ENCODE measurements at regions not wholly inside any gene's neighbourhood (a gene's known extent, or its start where the extent isn't known, plus 50 kb on each side); places are given as distances from the start of the nearest gene placed in this dataset.

DNA sequence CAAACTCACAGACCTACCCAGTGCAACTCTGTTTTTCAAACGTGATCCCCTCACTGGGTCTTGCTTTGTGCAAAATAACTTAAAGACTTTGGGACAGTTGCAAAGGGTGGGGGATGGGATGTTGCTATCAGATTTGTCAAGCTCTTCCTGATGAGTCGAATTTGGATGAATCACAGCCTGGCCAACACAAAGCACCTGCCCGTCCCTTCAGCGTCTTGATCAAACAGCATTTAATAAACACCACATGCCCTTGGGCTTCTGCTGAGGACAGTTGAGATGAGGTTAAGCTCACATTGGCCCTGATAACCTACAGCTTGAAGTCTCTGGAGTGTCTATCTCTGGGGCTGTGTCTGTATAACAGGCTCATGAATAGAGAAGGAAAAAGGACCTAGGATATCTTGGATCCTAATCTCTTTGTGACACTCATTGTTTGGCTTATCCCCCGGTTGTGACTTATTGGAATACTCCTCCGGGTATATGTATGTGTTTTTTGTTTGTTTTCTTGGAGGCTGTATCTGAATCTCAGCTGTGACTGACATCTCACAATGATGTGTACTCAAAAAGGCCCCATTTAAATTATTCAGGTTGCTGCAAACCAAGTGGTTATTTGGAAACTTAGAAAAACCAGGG, 132.6 kb upstream of the NAMPT start:
- DNase-seq = no peak

DNA sequence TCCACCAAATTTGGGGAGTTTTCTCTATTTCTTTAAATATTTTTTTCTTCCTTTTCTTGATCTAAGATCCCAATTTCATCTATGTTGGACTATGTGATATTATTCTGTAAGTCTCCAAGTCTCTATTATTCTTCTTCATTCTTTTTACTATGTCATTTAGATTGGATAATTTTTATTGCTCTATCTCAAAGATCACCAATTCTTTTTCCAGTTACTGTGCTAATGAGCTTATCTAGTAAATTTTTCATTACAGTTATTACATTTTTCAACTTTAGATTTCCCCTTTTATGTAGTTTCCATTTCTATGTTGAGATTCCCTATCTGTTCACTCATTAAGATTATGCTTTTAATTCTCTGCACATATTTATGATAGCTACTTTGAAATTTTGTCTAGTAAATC, 131.6 kb upstream of the NAMPT start:
- no peak for DNase-seq

DNA sequence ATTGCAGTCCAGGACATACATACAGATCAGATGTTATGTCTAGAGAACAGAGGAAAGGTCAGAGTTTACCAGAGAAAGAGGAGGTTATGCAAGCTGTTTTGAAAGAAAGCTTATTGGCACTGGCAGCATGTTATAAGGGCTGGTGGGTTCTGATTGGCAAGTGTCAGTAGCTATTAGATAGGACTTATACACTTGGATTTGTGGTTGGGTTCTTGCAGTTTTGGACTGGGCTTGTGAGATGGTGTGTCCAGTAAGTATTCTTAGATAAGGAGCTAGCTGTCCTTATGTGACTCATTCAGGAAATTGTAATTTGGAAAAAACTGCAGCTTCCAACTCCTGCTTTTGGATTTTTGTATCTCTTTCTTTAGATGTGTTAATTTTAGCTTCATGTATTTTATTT, 130.7 kb upstream of the NAMPT start:
- DNase-seq = no peak

DNA sequence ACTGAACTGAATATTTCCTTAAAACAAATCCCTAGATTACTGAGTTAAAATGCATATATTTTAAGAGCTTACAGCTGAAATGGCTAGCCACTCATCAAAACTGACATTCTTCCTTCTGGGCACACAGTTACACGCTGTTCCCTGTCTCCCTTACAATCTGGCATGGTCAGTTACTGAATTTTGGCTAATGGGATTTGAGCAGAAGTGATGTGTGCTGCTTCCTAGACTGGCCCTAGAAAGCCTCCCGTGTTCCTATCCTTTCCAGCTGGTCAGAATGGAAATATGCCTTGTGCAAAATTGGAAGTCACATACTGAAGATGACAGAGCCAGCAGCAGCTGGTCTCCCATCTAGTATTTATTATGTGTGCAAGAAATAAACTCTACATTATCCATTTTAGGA, 128.7 kb upstream of the NAMPT start:
- DNase-seq = no peak

DNA sequence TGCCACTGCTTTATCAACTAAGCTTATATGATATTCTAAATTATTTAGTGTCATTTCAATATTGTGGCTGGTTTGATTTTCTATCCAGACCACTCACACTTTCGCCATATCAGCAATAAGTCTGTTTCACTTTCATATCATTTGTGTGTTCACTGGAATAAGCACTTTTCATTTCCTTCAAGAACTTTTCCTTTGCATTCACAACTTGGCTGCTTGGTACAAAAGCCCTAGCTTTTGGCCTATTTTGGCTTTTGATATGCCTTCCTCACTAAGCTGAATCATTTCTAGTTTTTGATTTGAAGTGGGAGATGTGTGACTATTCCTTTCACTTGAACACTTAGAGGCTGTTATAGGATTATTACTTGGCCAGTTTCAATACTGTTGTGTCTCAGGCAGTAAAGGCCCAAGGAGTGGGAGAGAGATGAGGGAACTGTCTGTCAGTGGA, 120.9 kb upstream of the NAMPT start:
- DNase-seq = no peak

DNA sequence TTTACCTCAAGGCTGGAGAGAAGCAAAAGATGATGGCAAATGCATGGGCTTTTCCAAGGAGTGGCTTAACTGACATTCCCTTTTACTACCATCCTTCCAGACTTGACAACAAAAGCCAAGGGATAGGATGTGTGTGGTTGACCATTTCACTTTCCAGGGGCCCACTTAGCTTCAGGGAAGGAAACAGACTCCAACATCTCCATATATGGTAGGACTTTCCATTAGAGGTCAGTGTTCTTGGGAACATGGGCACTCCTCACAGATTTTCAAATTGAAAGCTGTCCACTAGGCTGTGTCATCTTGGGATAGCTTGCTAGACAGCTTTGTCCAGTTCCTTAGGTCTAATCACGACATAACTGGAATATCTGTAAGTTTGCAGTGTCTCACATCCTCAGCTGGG, 118.1 kb upstream of the NAMPT start:
- no peak for DNase-seq

DNA sequence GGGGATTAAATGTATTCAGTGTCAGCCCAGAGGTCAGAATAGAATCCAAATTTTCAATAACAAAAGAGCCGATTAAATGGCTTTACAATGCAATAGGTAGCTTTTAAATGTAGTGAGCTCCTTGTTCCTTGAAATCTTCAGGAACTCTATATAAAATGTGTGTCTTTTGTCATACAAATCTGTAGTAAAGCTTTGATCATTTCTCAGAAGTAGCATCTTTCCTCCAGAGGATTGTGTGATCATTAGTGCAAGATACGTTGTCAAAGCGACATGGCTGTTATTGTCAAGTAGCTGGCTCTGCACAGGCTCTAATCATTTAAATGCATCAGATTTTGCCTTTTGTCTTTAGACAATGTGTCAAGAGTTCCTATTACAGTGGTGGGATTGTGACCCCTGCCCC, 116.1 kb upstream of the NAMPT start:
- DNase-seq = no peak

DNA sequence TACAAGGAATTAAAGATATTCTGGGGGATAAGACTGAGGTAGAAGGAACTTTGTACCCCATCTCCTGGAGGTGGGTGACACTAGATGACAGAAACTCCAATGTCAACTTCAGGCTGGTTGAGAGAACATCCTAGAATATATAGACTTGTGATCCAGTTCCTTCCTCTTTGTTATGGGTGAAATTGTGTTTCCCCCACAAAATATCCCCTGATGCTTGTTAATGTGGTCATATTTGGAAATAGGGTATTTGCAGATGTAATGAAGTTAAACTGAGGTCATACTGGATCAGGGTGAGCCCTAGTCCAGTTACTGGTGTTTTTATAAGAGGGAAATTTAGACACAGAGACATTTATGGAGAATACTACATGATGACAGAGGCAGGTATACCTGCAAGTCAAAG, 114.0 kb upstream of the NAMPT start:
- no peak for DNase-seq

DNA sequence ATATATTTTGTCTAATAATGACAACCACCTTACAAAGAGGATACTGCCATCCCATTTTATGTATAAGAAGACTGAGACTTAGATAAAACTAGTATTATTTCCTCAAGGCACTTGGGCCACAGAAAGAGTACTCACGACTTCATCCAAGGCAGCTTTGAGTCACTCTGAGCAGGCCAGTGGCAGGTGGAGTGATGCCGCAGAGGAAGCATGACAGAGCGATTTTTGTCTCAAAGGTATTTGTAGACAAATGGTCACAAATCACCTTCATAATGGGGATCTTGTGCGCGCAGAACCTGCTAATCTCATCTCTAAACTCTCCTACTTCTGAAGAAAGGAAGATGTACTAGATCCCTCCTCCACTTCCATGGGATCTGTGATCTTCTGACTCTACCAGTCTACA, 113.2 kb upstream of the NAMPT start:
- no peak for DNase-seq

DNA sequence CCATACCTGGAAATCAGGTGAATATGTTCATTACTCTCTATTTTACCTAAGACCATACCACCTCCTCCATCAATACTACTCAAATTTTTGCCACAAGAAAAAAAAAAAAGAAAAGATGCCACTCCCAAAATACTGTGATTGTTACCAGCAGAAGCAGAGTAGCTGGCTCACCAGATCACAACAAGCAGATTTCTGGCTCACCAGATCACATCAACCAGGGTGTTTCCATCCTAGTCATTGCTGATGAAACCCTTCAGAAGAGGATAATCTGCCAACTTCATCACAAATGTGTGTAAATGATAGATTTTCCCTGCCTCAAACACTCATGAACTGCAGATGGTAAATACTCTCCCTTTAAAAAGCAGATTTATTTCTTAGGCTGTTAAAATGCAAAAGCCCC, 109.7 kb upstream of the NAMPT start:
- DNase-seq = no peak

DNA sequence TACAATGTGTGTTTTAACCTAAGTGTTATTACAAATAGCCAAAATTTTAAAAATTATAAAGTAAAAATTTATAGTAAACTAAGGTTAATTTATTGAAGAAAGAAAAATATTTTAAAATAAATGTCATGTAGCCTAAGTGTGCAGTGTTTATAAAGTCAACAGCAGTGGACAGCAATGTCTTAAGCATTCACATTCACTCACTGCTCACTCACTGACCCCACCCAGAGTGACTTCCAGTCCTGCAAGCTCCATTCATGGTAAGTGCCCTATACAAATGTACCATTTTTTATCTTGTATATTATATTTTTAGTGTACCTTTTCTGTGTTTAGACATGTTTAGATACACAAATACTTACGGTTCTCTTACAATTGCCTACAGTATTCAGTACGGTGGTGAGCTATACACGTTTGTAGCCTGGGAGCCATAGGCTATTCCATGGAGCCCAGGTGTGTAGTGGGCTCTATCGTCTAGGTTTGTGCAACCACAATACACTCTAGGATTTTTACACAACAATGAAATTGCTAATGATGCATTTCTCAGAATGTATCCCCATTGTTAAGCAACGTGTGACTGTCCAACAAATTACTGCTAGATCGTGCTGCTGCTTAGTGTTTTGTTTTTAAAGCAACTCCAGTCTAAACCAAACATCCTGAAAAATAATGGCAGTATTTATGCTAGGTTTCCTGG, 108.9 kb upstream of the NAMPT start:
- no peak for DNase-seq

DNA sequence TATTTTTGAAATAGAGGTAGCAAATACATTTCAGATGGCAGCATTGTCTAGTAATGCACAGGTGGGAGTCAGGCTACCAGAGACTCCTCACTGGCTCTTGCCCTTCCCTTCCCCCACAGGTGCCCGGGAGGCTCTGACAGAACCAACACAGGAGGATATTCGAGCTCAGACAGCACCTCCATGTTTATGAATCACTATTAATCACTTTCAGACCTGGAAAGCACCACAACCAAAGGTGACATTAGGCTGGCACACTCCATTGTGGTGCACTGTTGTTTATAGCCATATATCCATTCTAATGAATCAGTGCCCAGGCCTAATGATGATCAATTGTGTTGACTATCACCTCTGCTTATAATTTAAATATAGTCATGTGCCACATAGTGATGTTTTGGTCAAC, 107.8 kb upstream of the NAMPT start:
- no peak for DNase-seq

DNA sequence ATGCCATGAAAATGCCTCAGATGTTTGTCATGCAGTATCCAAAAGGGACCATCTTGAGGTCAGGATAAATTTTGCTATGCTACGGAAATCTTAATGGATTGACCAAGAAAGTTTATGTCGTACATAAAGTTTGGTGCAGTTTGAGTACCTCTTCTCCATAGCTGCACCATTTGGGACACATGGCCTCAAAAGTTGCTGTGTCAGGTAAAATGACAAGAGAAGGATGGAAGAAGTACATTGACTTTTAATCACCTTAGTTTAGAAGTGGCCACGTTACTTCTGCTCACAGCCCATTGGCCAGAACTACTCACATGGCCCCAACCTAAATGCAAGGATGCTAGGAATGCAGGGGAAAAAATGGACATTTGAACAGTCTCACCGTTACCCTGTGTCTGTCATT, 107.4 kb upstream of the NAMPT start:
- no peak for DNase-seq

DNA sequence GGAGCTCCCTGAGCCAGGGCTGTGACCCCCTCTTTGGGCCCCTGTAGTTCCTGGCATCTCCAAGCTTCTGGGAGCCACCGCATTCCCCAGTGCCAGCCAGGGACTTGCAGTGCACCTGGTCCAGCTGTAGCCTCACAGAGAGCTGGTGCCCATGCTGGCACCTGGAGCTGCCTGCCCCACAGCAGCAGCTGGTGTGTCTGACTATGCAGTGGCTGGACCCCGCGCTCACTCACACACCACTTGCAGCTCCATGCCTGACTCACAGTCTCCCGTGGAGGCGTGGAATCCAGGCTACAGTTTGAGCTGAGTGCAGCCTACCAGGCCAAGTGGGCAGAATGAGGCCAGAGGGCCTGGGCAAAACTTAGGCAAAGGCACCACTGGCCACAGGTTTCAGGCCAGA, 102.2 kb upstream of the NAMPT start:
- DNase-seq = no peak

DNA sequence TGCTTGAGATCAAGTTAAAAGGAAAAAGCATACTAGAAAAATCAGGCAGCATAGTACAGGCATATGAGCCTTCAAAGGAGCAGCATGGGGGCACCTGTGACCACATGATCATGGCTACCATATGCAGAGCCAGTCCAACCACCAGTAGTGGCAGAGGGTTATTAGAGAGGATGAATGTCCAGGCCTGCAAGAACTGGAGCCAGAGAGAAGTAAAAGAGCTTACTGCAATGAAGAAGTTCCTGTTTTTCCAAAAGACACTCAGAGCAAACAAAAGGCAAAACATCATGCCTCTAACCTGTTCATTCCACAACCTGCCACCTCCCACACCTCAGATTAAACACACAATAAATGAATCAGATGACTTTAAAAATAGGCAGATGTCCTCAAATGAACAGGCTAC, 99.6 kb upstream of the NAMPT start:
- DNase-seq = no peak

DNA sequence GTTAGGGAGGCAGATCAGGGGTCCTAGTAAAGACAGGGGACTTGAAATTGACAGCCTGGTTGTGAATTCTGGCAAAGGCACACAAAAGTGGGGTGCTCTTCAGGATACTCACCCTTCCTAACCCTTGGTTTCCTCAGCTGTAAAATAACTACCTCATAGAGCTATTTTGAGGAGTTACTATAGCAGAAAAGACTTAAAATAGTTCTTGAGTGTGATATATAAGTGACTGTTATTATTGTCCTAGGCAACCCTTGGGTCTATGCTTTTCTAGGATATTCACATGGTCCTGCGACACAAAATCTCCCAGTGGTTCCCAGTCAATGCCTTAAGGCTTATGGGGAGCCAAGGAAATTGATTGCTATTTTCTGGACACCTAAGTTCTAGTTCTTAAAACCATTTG, 98.1 kb upstream of the NAMPT start:
- no peak for DNase-seq

DNA sequence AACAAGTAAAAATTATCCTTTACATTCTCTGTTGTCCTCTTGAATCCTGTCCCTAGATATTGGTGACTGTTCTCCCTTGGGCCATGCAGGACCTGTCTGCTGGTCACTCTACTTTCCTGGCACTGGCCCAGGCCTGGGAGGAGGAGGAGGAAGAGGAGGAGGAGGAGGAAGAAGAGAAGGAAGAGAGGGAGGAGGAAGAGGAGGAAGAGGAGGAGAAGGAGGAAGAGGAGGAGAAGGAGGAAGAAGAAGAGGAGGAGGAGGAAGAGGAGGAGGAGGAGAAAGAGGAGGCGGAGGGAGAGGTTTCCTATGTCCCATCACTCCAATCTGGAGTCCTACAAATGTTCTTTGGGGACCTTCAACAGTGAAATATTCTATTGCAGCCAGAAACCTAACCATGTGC, 97.3 kb upstream of the NAMPT start:
- DNase-seq = no peak

DNA sequence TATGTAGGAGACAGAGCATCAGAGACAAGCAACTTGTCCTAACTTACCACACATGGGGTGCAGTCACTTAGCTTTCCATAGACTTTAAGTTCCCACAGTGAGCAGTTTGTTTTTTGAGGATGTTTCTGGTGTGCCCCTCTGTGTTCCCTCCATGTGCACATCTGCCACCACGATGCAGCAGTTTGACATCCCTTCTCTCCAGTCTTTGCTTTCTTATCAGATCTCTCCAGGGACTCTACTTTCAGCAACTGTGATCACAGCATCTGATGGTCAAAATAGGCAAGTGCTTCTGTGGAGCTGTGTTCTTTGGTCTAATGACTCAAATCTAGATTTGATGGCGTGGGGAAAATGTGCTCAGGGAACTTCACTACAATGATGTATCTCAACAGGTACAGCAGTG, 96.5 kb upstream of the NAMPT start:
- DNase-seq = no peak

DNA sequence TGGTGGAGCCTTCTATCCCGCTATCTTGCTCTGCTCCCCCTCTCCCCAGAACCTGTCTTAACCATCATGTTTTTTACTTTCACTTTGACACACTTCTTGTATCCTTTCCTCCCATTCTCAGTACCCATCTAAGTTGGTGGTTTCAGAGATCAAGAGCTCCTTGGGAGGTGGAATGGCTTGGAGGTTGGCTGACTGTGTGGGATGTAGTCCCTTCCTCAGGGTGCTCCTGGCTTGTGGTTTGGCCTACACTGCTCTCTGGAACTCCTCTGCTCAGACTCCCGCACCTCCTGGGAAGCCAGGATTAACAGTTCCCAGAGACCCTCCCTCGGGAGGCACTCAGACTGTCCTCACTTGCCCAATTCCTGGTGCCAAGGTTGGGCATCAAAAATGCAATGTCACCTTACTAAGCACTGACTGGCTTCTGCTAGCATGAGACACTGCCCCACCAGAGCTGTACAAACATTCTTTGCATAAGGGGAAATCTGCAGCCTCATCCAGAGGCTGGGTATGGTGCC, 93.1 kb upstream of the NAMPT start:
- DNase-seq = no peak

DNA sequence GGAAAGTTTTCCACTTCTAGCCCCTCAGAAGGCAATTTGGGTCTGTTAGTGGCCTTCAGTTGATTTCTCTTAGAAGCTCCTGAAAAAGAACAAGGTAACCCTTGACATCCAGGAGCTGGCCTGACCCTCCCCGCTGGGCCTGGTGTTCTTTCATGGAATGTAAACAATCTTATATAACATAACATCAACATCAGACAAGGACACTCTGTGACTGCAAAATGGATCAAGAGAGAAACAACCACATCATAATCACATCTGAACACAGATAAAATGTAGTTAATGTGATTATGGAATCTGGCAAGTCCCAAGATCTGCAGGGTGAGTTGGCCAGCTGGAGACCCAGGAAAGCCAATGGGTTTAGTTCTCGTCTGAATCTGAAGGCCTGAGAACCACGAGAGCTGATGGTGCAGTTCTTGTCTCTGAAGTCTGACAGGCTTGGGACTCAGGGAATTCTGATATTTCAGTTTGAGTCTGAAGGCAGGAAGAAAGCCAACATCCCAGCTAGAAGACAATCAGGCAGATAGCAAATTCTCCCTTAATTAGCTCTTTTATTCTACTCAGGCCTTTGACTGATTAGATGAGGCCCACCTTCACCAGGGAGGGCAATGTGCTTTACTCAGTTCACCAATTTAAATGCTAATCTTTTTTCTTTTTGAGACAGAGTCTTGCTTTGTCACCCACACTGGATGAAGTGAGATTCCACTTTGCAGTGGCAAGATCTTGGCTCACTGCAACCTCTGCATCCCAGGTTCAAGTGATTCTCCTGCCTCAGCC, 91.4 kb upstream of the NAMPT start:
- DNase-seq = no peak

DNA sequence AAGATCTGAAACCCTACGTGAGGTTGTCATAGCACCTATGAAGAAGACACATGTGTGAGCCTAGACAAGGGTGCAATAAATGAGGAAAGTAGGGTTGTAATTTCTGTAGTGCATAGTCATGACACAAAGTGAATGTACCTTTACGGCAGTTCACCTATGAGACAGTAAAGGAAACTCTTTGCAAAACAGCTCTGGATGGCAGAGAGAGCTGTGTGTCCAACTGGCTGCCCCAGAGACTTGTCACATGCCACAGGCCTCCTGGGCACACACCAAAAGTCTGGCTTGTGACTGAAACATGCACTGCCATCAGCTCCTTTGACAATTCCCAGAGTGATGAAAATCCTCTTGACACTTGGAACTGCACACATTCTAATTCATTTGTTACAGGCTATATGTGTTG, 90.7 kb upstream of the NAMPT start:
- DNase-seq = no peak

DNA sequence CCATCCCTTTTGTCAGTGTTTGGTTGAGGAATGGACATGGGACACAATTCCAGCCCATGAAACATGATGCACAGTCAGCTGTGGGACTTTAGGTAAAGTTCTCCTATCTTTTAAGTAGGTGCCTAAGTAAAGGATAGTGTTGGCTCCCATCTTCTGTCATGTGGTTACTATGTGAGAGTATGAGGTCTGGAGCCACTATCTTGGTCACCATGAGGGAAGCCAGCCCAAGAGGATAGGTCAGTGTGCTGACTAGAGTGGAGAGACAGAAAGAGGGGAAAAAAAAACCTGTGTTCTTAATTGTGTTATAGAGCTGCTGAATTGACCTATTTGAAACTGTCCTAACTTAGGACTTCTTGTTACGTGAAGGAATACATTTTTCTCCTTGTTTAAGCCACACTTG, 89.7 kb upstream of the NAMPT start:
- no peak for DNase-seq

DNA sequence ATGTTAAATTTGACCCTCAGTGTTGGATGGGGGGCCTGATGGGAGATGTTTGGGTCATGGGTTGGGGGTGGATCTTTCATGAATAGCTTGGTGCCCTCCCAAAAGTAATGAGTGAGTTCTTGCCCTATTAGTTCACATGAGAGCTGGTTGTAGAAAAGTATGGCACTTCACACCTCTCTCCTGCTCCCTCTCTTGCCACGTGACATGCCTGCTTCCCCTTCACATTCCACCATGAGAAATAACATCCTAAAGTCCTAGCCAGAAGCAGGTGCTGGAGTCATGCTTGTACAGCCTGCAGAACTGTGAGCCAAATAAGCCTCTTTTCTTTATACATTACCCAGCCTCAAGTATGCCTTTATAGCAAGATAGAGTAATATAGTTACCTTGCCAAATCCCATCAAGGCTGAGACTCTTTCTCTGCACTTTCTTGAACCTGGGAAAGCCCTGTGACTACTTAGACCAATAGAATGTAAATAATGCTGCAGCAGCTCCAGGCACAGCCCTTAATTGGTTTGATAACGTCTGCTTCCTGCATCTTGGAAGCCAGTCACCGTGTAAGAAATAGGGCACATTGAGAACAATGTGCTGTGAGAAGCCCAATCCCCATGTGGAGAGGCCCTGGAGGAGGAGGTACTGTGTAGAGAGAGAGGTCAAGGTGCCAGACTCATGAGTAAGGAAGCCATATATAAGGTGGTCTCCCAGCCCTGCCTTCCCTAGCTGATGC, 88.0 kb upstream of the NAMPT start:
- DNase-seq = no peak

DNA sequence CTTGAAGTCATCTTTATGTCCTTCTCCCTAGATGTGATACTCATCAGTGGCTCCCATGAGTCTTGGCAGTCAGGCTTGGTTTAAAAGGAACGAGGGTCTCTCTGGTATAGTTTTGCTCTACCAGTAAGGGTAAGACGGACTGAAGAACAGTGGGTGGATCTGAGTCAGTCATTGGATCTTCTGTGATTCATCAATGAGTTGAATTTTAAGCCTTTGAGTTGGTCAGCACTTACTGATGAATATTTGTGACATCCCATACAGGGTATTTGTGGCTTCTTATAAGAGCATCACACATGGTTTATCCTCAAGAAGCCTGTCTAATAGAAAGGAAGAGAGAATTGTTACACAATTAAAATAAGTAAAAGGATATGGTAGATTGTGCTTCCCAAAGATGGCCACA, 87.3 kb upstream of the NAMPT start:
- no peak for DNase-seq
